HG02973 (cell line): ENCODE measurements at regions not wholly inside any gene's neighbourhood (a gene's known extent, or its start where the extent isn't known, plus 50 kb on each side); places are given as distances from the start of the nearest gene placed in this dataset.

Experiments
- ATAC-seq: cut with Tn5 transposase; IDR thresholded peaks from one replicate; pipeline ENCODE4 v1.9.1; 2021; ENCODE audit warnings: moderate library complexity; ENCODE audit not compliant: unreplicated experiment

DNA sequence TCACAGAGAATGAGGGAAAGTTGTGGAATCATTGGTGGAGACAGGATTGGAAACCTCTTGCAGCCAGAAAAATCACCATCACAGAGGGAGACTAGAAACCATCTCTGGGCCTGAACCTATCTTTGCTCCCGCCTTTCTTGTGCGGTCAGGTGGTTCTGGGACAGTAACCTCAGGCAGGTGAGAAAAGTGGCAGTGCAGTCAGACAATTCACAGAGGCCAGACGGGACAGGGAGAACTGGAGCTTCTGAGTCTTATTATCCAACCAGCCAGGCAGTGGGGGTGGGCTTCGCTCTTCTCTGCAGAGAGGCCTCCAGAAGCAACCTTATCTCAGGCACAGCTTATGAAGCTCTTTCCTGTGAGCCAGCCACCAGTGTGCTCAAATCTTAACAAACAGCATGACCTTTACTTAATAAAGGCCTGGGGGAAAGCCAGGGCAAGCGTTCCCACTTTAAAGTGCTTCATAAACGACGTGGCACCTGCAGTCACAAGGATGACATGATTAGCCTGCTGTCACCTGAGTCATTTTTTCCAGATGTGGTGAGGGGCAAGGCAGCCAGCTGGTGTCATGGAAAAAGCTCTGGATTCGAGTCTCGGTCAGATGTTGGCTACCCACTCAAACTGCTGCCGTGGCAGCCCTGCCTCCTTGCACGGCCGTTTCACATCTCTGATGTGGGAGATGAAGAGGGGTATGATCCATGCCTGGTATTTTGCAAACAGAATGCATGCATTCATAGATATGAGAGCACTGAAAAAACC is 109.7 kb downstream of the B3GNT2 start:
- no peak for ATAC-seq

GRCh38 chr2:62304429-62305417 is 108.8 kb downstream of the B3GNT2 start:
- ATAC-seq, result no peak

DNA sequence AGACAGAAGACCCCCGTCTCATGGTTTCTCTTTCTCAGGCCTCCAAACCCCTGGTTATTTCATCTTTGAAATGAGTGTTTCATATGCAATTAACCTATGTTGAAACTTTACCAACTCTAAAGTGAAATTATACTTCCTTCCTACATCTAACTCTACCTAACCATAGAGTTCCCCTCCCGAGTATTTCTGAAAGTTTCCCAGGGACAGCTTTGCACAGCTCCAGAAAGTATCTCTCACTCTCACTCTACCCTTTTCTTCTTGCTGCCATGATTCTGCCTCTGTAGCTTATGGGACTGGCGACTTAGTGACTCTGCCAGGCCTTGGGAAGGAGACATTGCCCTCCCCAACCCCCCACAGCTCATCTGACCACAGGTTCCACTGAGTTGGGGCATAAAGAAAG is 107.9 kb downstream of the B3GNT2 start:
- ATAC-seq, result peak; percentile 34

DNA sequence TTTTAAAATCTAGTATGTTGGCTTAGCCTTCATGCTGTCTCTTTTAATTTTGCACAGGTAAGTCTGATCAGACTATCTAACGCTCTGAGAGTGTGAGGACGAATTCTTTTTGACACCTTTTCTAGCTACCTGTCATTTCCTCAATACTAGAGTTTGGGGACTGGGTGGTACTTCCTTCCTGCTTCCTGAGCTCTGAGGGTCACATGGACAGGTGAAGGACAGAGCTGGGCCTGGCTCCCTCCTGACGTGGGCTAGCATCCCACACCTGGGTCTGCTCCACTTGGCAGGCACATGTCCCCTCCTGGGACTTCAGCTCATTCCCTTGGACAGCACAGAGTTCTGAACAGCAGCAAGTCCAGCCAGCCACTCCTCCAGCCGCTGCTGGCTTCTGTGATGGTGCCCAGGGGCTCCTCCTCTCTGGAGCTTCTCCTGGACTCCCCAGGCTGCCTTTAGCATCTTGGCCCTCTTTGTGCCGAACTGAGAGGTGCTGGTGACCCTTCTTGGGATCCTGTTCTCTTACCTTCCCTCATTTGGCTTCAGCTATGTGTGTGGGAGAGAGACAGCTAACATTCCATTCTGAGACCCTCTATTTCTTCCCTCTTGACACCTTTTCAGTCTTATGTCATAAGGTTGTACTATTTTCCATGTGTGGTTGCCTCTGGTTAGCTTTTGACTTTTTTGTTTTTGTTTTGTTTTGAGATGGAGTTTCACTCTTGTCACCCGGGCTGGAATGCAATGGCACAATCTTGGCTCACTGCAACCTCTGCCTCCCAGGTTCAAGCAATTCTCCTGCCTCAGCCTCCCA is 106.9 kb downstream of the B3GNT2 start:
- ATAC-seq, result no peak

DNA sequence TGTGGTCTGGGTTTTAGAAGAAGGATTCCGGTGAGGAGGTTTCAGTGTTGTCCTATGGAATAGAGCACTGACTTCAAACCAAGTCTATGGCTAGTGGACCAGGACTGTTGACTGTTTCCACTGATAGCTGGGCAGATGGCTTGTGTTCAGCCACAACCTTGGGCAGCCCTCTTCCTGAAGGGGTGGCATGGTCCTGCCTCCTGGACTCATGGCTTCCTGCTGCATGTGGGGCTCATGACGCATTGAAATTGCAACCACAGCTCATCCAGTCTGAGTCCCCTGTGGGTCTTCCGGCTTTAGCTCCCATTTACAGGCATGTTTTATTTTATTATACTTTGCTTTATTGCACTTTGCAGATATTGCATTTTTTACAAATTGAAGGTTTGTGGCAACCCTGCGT is 105.0 kb downstream of the B3GNT2 start:
- no peak for ATAC-seq

DNA sequence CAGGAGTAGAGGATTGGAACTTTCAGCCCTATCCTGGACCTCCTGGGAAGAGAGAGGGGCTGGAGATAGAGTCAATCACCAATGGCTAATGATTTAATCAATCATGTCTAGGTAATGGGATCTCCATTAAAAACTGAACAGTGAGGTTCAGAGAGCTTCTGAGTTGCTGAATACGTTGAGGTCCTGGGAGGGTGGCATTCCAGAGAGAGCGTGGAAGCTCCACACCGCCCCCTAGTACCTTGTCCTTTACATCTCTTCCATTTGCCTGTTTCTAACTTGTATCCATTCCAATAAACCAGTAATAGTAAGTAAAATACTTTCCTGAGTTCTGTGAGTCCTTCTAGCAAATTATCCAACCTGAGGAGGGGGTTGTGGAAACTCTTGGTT is 101.7 kb downstream of the B3GNT2 start:
- no peak for ATAC-seq

DNA sequence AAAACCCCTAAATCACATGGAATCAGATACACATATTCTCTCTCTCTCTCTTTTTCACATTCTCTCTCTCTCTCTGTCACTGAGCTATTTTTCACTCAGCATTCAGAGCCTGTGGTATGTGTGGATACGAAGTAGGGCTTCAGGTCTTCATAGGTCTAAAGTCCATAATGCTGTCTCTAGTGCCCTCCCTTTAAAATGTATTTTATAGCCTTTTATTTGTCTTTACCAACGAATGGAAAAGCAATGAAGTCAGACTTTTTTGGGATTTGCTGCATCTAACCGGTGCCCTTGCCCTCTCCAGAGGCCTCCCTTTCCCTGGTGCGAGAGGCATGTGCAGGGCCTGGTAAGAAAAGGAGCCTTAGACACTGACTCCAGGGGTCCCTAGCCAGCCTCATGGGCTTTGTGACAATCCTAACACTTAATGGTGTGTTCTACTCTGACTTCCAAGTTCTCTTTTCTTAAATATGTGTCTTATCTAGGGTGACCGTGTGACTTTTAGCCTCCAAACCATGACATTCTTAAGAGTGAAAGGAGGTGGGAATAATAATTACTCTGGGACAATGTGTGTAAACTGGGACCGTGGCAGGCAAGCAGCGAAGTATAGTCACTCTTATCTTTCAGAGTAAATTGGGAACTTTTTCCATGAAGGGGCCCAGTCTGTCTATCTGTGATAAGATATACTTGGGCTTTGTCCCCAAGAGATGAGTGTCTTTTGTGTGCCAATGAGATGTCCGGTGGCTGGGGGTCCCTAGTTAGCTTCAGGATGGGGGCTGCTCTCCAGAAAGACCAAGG is 101.1 kb downstream of the B3GNT2 start:
- no peak for ATAC-seq

DNA sequence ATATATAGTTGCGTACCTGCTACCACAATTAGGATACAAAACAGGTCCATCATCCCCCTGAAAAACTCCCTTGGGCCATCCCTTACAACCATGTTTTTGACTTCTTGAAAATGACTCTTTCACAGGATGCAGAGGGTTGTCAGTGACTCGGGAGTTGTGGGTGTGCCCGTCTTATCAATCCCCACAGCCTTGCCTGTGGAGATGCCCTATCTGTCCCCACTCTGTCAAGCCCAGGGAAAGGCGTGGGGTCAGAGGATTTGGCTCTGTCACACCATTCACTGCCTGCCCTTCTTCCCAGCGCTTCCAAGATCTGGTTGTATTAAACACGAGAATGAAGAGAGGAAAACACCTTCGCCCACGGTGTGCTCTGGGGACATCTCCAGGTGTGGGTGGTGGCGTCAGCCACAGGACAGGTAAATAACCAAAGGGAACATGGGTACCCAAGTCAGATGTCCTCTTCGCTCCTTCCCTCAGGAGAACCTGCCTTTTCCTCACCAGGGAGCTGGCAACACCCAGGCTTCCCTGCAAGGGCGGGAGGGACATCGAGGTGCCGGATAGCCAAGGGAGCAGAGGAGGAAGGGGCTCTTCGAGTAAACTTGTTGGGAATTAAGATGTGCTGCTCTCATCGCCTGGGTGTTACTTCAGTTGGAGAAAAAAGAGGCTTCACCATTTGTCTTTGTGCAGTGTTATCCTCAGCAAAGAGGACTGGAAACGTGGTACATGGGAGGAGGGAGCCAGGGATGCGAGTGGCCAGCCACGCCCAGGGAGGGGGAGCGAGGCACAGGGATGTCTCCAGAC is 100.3 kb downstream of the B3GNT2 start:
- no peak for ATAC-seq

- peak; percentile 45 for ATAC-seq
Measured at GRCh38 chr2:62293490-62294271, 97.8 kb downstream of the B3GNT2 start.

DNA sequence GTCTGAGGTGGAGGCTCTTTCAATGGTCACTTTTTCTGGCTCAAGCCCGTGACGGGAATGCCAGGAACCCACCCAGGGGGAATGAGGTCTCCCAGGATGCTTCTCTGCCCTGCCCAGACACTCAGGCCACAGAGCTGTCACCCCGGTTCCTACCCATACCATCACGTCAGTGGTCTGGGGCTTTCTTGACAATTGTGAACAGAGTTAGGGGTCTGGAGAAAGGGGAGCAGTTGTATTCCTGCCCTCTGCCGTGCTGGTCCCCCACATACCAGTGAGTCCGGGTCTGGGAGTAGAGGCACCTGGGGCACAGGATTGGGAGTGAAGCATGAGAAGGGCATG is 97.2 kb downstream of the B3GNT2 start:
- ATAC-seq, result no peak

- ATAC-seq, result no peak
Measured at GRCh38 chr2:62292190-62292589, 96.3 kb downstream of the B3GNT2 start.

DNA sequence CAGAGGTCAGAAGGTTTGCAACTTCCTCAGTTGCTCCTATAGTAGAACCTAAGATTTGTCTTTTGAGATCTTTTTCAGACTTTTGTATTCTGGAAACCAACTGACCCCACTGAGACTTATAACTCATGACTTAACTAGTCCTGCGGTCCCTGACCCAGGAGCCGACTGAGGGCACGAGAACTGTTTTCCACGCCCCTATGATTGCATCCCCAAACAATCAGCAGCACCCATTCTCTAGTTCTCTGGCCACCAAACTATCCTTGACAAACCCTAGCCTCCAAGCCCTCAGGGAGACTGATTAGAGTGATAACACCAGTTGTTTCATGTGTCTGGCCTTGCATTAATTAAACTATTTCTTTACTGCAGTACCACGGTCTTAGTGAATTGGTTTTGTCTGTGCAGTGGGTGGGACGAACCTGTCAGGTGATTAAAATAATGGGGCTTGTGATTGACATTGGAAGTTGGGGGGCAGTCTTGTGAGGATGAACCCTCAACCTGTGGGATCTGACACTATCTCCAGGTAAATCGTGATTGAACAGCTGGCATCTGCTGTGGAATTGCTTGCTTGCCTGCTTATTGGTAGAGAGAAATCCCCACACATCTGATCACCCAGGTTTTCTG is 95.7 kb downstream of the B3GNT2 start:
- ATAC-seq, result no peak

GRCh38 chr2:62291052-62291451 is 95.1 kb downstream of the B3GNT2 start:
- no peak for ATAC-seq

DNA sequence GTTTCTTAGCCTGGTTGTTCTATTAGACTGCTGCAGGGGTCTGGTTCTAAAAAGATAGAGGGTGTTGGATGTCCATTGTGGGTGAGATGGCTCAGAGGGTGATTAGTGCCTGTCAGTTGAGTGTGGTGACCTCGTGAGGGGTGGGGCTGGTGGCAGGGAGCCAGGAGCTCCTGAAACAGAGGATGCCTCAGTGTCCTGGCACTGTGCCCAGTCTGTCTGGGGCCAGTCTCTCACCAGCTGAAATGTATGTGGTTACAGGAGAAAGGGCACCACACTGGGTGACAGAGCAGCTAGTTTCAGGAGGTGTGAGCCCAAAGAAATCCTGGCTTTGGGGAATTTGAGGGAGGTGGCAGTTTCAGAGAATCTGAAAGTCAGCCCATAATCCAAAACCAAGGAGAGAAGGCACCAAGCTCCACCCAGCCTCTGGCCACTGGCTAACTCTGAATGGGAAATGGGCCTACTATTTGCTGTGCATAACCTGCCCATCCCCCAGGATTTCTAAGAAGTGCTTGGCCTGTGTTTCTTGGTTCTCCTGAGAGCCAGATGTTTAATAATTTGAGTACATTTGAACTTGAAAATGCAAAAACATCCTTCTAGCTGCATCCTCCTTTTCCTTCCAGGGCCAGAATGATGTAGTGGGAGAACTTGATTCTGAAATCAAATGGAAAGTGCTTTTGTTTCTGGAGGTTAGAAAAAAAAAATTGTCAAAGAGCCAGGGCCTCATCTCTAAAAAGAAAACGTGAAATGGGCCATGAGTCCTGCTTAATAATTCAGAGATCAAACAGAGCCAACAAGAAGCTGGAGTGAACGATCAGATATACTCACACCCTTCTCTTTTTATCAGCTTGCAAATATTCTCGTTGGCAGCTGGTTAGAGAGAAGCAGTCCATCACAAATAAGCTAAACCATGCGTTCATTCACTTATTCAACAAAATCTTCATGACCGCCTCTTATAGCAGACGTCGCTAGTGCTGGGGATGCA is 92.3 kb downstream of the B3GNT2 start:
- ATAC-seq, result peak; percentile 63

GRCh38 chr2:62287282-62287681 is 91.4 kb downstream of the B3GNT2 start:
- ATAC-seq, result no peak

DNA sequence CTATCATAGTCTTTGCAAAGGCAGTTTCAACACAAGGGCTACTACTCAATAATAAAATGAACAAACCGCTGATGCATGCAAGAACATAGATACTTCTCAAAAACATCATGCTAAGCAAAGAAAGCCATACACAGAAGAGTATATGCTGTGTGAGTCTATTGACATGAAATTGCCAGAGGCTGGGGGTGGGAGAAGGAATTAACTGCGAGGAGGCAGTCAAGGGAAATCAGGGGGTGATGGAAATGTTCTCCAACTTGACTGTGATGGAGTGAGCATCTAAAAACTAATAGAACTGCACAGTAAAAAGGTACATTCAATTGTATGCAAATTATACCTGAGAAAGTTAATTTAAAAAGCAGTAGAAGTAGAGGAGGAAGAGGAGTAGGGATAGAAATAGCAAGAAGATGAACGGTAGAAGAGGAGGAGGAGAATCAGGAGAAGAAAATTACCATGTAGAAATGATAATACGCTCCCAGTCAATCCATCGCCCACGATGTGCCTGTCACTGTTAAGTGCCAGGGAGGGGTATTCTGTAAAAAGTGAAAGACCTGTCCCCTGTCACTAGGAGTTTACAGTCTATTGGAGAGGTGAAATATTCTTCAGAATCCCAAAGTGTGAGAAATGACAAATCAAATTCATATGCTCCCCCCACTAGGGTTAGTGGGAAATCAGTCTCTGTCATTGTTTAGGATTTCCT is 90.3 kb downstream of the B3GNT2 start:
- no peak for ATAC-seq

DNA sequence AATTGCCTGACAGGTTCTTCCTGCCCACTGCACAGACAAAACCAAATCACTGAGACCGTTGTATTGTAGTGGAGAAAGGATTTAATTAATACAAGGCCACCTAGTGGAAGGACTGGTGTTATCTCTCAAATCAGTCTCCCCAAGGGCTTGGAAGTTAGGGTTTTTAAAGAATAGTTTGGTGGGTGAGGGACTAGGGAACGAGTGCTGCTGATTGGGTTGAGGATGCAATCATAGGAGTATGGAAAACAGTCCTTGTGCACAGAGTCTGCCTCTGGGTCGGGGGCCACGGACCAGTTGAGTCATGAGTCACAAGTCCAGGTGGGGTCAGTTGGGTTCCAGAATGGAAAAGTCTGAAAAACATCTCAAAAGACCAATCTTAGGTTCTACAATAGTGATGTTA is 89.1 kb downstream of the B3GNT2 start:
- no peak for ATAC-seq
